Peyer's patch (tissue), 4 donors: ENCODE measurements at regions not wholly inside any gene's neighbourhood (a gene's known extent, or its start where the extent isn't known, plus 50 kb on each side); places are given as distances from the start of the nearest gene placed in this dataset.

Source experiments
- CTCF ChIP-seq, 6 experiments: fragments of 450-650 bp in 4 of 6; fragments of 200-600 bp in 2 of 6; sonication (generic) in 1 of 6; IDR thresholded peaks; one replicate each; pipeline ENCODE4 v1.5.1; 2017 to 2019; ENCODE audit warnings: antibody characterized with exemption in 6 of 6, mild to moderate bottlenecking in 3 of 6, moderate library complexity in 1 of 6
- POLR2A ChIP-seq, 2 donors: fragments of 450-650 bp; IDR thresholded peaks; one replicate each; pipeline ENCODE4 v1.5.1; 2017; ENCODE audit warnings: antibody characterized with exemption in 2 of 2, mild to moderate bottlenecking in 2 of 2, moderate library complexity in 2 of 2

- TF ChIP-seq POLR2A (IDR thresholded peaks at IDR 0.05) (no peak), CTCF (IDR thresholded peaks at IDR 0.05) (no peak)
These were observed 391.1 kb downstream of the ETS1 start for GRCh38 chr11:128196235-128196634.
